ENCODE measurements at regions not wholly inside any gene's neighbourhood (a gene's known extent, or its start where the extent isn't known, plus 50 kb on each side); places are given as distances from the start of the nearest gene placed in this dataset.
A peak's percentile ranks its signal among the peaks of the same experiment; 100 is the strongest.

- Mint-ChIP-seq H3K36me3 (no peaks in the 10 kb centered on the region), H3K4me3 (no peak overlapping the region), H3K27ac (peak overlapping the region; percentile 35), H3K27me3 (no peaks in the 10 kb centered on the region), H3K9me3 (no peaks in the 10 kb centered on the region), H3K4me1 (peaks cover 27% of the 10 kb centered on the region)
- ATAC-seq, result peak; percentile 90
These were observed 147.1 kb downstream of the ZNF608 start for GRCh38 chr5:124599028-124599973.

GRCh38 chr5:124596595-124597421 is 149.6 kb downstream of the ZNF608 start:
- no peaks in the 10 kb centered on the region for H3K36me3 Mint-ChIP-seq
- no peaks in the 10 kb centered on the region for H3K9me3 Mint-ChIP-seq
- no peaks in the 10 kb centered on the region for H3K27me3 Mint-ChIP-seq
- H3K4me3 Mint-ChIP-seq, result no peak overlapping the region
- H3K4me1 Mint-ChIP-seq, result peaks cover 20% of the 10 kb centered on the region
- peak overlapping the region; percentile 47 for H3K27ac Mint-ChIP-seq
- ATAC-seq, result no peak

GRCh38 chr5:124593952-124594351 is 152.5 kb downstream of the ZNF608 start:
- no peak overlapping the region for H3K27ac Mint-ChIP-seq
- no peak for ATAC-seq
- peaks cover 6% of the 10 kb centered on the region for H3K4me1 Mint-ChIP-seq
- no peaks in the 10 kb centered on the region for H3K9me3 Mint-ChIP-seq
- H3K4me3 Mint-ChIP-seq, result no peak overlapping the region
- H3K27me3 Mint-ChIP-seq, result no peaks in the 10 kb centered on the region
- no peaks in the 10 kb centered on the region for H3K36me3 Mint-ChIP-seq

GRCh38 chr5:124592891-124593290 is 153.5 kb downstream of the ZNF608 start:
- ATAC-seq, result no peak
- no peak overlapping the region for H3K4me3 Mint-ChIP-seq
- H3K4me1 Mint-ChIP-seq, result peaks cover 6% of the 10 kb centered on the region
- no peaks in the 10 kb centered on the region for H3K36me3 Mint-ChIP-seq
- H3K9me3 Mint-ChIP-seq, result no peaks in the 10 kb centered on the region
- no peaks in the 10 kb centered on the region for H3K27me3 Mint-ChIP-seq
- H3K27ac Mint-ChIP-seq, result peak overlapping the region; percentile 65

- no peaks in the 10 kb centered on the region for H3K9me3 Mint-ChIP-seq
- no peaks in the 10 kb centered on the region for H3K36me3 Mint-ChIP-seq
- no peak overlapping the region for H3K4me3 Mint-ChIP-seq
- ATAC-seq, result no peak
- peak overlapping the region; percentile 65 for H3K27ac Mint-ChIP-seq
- no peaks in the 10 kb centered on the region for H3K27me3 Mint-ChIP-seq
- peaks cover 2% of the 10 kb centered on the region for H3K4me1 Mint-ChIP-seq
These were observed 154.9 kb downstream of the ZNF608 start for GRCh38 chr5:124591583-124591982.

- no peak overlapping the region for H3K27ac Mint-ChIP-seq
- no peaks in the 10 kb centered on the region for H3K27me3 Mint-ChIP-seq
- H3K4me1 Mint-ChIP-seq, result peaks cover 6% of the 10 kb centered on the region
- no peaks in the 10 kb centered on the region for H3K9me3 Mint-ChIP-seq
- no peak for ATAC-seq
- H3K36me3 Mint-ChIP-seq, result no peaks in the 10 kb centered on the region
- no peak overlapping the region for H3K4me3 Mint-ChIP-seq
These were observed 155.8 kb downstream of the ZNF608 start for GRCh38 chr5:124590686-124591085.

- no peak for ATAC-seq
- H3K4me1 Mint-ChIP-seq, result peaks cover 36% of the 10 kb centered on the region
- H3K36me3 Mint-ChIP-seq, result no peaks in the 10 kb centered on the region
- no peak overlapping the region for H3K27ac Mint-ChIP-seq
- no peak overlapping the region for H3K4me3 Mint-ChIP-seq
- H3K27me3 Mint-ChIP-seq, result no peaks in the 10 kb centered on the region
- H3K9me3 Mint-ChIP-seq, result no peaks in the 10 kb centered on the region
These were observed 159.2 kb downstream of the ZNF608 start for GRCh38 chr5:124587280-124587679.

- Mint-ChIP-seq H3K27me3 (no peaks in the 10 kb centered on the region), H3K9me3 (no peaks in the 10 kb centered on the region), H3K27ac (peak overlapping the region; percentile 83), H3K36me3 (no peaks in the 10 kb centered on the region), H3K4me1 (peaks cover 36% of the 10 kb centered on the region), H3K4me3 (no peak overlapping the region)
- ATAC-seq, result peak; percentile 38
These were observed 161.3 kb downstream of the ZNF608 start for GRCh38 chr5:124584991-124585715.

GRCh38 chr5:124583469-124584350 is 162.7 kb downstream of the ZNF608 start:
- ATAC-seq, result peak; percentile 98
- Mint-ChIP-seq H3K4me1 (peaks cover 36% of the 10 kb centered on the region), H3K36me3 (no peaks in the 10 kb centered on the region), H3K27me3 (no peaks in the 10 kb centered on the region), H3K27ac (peak overlapping the region; percentile 83), H3K4me3 (peak overlapping the region; percentile 61), H3K9me3 (no peaks in the 10 kb centered on the region)

- no peaks in the 10 kb centered on the region for H3K36me3 Mint-ChIP-seq
- no peak overlapping the region for H3K4me3 Mint-ChIP-seq
- no peaks in the 10 kb centered on the region for H3K9me3 Mint-ChIP-seq
- H3K4me1 Mint-ChIP-seq, result peaks cover 36% of the 10 kb centered on the region
- no peak for ATAC-seq
- no peaks in the 10 kb centered on the region for H3K27me3 Mint-ChIP-seq
- H3K27ac Mint-ChIP-seq, result no peak overlapping the region
These were observed 163.9 kb downstream of the ZNF608 start for GRCh38 chr5:124582561-124582840.

GRCh38 chr5:124581738-124582560 is 164.5 kb downstream of the ZNF608 start:
- Mint-ChIP-seq H3K36me3 (no peaks in the 10 kb centered on the region), H3K27ac (no peak overlapping the region), H3K4me3 (no peak overlapping the region), H3K4me1 (peaks cover 39% of the 10 kb centered on the region), H3K27me3 (no peaks in the 10 kb centered on the region), H3K9me3 (no peaks in the 10 kb centered on the region)
- ATAC-seq, result no peak

- Mint-ChIP-seq H3K4me3 (no peak overlapping the region), H3K4me1 (peaks cover 43% of the 10 kb centered on the region), H3K27ac (no peak overlapping the region), H3K27me3 (no peaks in the 10 kb centered on the region), H3K36me3 (no peaks in the 10 kb centered on the region), H3K9me3 (no peaks in the 10 kb centered on the region)
- no peak for ATAC-seq
These were observed 165.3 kb downstream of the ZNF608 start for GRCh38 chr5:124580925-124581737.

GRCh38 chr5:124580512-124580911 is 165.9 kb downstream of the ZNF608 start:
- Mint-ChIP-seq H3K4me1 (peaks cover 40% of the 10 kb centered on the region), H3K9me3 (no peaks in the 10 kb centered on the region), H3K36me3 (no peaks in the 10 kb centered on the region), H3K4me3 (no peak overlapping the region), H3K27ac (no peak overlapping the region), H3K27me3 (no peaks in the 10 kb centered on the region)
- ATAC-seq, result no peak

Data from stimulated activated memory B cell treated with anti-CD40 and anti-IgM and Interleukin-4, amounts not matched to agents 10 μg/mL and 1 μg/mL and 100 μg/mL, for 72 hours (primary cell).